ENCODE measurements at regions not wholly inside any gene's neighbourhood (a gene's known extent, or its start where the extent isn't known, plus 50 kb on each side); places are given as distances from the start of the nearest gene placed in this dataset.
"Not testable (repeated sequence)": the region's sequence is repeated elsewhere in the genome, so short reads cannot be mapped to it uniquely, and the experiment has no call there.

DNA sequence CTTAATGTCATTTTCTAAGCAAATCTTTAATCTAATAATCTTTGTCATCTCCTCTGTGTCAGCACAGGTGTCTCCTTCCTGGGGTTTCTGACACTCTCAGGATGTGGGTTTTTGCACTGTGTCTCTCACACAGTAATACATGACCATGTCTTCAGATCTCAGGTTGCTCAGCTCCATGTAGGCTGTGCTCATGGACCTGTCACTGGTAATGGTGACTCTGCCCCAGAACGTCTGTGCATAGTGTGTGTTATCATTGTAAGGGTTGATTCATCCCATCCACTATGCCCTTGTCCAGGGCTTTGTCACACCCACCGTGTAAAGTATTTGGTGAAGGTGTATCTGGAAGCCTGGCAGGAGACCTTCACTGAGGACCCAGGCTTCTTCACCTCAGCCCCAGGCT, 506.1 kb downstream of the TP53TG3F start:
- ATAC-seq (ENCODE audit: low FRiP score); H3K4me1 ChIP-seq (ENCODE audit: control insufficient read depth in 1 of 2, insufficient read depth in 2 of 2, low read length in 2 of 2); H3K36me3 ChIP-seq (ENCODE audit: control insufficient read depth in 1 of 2, insufficient read depth in 2 of 2, low read length in 1 of 2); DNase-seq; H3K9me3 ChIP-seq (ENCODE audit: control insufficient read depth, low read length); H3K27me3 ChIP-seq (ENCODE audit: control insufficient read depth in 1 of 2, insufficient read depth in 2 of 2, low read length in 1 of 2); H3K27ac ChIP-seq (ENCODE audit: low read depth in 1 of 2, low read length in 2 of 2); H3K4me3 ChIP-seq (ENCODE audit: low read length in 2 of 2); intact Hi-C loops (cut with DNase I): not testable (repeated sequence)
- no CpG with 5 or more reads among the region's 2 CpGs for WGBS, 2 donors

DNA sequence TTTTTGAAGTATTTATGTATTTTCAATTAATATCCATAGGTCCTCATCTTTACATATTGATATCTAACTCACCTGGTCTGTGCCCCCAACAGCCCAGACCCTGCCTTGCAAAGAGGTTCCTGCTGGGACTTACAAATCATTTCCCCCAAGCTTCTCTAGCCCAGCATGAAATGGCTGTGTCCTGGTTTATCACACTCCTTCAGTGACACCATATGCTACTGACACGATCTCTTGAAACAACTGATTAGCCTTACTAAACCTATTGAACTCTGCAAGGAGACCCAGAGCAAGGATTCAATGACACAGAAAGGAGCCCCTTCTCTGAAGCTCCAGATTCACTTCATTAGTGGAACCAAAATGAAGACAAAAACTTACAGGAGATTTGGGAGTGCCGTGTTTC, 507.4 kb downstream of the TP53TG3F start:
- H3K27me3 ChIP-seq (ENCODE audit: control insufficient read depth in 1 of 2, insufficient read depth in 2 of 2, low read length in 1 of 2); H3K27ac ChIP-seq (ENCODE audit: low read depth in 1 of 2, low read length in 2 of 2); DNase-seq; H3K9me3 ChIP-seq (ENCODE audit: control insufficient read depth, low read length); intact Hi-C loops (cut with DNase I); ATAC-seq (ENCODE audit: low FRiP score); H3K36me3 ChIP-seq (ENCODE audit: control insufficient read depth in 1 of 2, insufficient read depth in 2 of 2, low read length in 1 of 2); H3K4me3 ChIP-seq (ENCODE audit: low read length in 2 of 2); H3K4me1 ChIP-seq (ENCODE audit: control insufficient read depth in 1 of 2, insufficient read depth in 2 of 2, low read length in 2 of 2): not testable (repeated sequence)
- WGBS, 2 donors, result 61 to 73% methylated on average over 1 of the region's 2 CpGs

DNA sequence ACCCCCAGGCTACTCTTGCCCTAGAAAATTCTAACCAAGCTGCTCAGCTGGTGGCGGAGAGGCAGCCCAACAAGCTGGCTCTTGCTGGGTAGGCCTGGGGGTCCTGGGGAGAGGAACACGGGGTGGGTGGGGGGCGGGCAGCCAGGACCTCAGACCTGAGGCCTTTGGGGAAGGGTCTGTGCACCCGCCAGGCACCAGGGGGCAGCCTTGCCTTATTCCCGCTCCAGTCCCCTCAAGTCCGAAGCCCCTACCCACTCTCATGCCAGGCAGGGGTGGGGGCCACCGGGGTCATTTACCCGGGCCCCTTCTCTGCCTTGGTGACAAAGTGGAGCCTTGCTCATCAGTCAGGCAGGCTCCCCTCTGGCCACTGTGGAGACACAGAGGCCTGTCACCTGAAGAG, 515.1 kb downstream of the TP53TG3F start:
- DNase-seq; H3K4me1 ChIP-seq (ENCODE audit: control insufficient read depth in 1 of 2, insufficient read depth in 2 of 2, low read length in 2 of 2); ATAC-seq (ENCODE audit: low FRiP score); H3K27me3 ChIP-seq (ENCODE audit: control insufficient read depth in 1 of 2, insufficient read depth in 2 of 2, low read length in 1 of 2); H3K9me3 ChIP-seq (ENCODE audit: control insufficient read depth, low read length); H3K36me3 ChIP-seq (ENCODE audit: control insufficient read depth in 1 of 2, insufficient read depth in 2 of 2, low read length in 1 of 2); H3K4me3 ChIP-seq (ENCODE audit: low read length in 2 of 2); intact Hi-C loops (cut with DNase I); H3K27ac ChIP-seq (ENCODE audit: low read depth in 1 of 2, low read length in 2 of 2): not testable (repeated sequence)
- WGBS, 2 donors, result no CpG with 5 or more reads among the region's 8 CpGs

DNA sequence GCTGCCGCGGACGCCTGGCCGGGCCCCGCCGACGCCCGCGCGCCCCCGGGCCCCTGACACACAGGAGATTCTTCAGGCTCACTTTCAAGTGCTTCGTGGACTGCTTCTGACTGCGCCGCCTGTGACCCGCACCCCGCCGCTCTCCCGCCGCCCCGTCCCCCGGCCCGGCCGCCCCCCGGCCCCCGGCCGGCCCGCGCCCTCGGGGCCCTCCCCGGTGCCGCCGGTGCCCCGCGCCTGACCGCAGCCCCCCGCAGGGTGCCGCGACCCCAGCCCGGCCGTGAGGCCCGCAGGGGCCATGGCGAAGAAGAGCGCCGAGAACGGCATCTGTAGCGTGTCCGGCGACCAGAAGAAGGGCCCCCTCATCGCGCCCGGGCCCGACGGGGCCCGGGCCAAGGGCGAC, 516.3 kb downstream of the TP53TG3F start:
- H3K36me3 ChIP-seq (ENCODE audit: control insufficient read depth in 1 of 2, insufficient read depth in 2 of 2, low read length in 1 of 2); H3K4me1 ChIP-seq (ENCODE audit: control insufficient read depth in 1 of 2, insufficient read depth in 2 of 2, low read length in 2 of 2); ATAC-seq (ENCODE audit: low FRiP score); H3K27ac ChIP-seq (ENCODE audit: low read depth in 1 of 2, low read length in 2 of 2); intact Hi-C loops (cut with DNase I); H3K27me3 ChIP-seq (ENCODE audit: control insufficient read depth in 1 of 2, insufficient read depth in 2 of 2, low read length in 1 of 2); DNase-seq; H3K9me3 ChIP-seq (ENCODE audit: control insufficient read depth, low read length); H3K4me3 ChIP-seq (ENCODE audit: low read length in 2 of 2): not testable (repeated sequence)
- WGBS, 2 donors, result no CpG with 5 or more reads among the region's 55 CpGs

DNA sequence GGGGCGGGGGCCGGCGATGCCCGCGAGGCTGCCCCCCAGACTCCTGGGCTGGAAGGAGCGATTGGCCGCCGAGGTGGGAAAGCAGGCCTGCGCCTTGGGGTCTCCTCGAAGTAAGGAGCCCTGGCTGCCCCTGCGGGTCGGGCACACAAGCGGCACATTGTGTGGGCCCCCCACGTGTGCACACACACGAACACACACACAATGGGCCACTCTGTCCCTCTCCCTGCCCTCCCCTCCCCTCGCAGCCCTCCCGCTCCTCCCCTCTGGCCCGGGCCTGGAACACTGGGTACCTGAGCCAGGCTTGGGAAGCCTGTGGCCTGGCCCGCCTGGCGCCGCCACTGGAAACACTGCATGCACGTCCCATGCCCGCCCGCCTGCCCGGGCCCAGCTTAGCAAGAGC, 517.1 kb downstream of the TP53TG3F start:
- H3K27ac ChIP-seq (ENCODE audit: low read depth in 1 of 2, low read length in 2 of 2); H3K9me3 ChIP-seq (ENCODE audit: control insufficient read depth, low read length); H3K4me3 ChIP-seq (ENCODE audit: low read length in 2 of 2); H3K27me3 ChIP-seq (ENCODE audit: control insufficient read depth in 1 of 2, insufficient read depth in 2 of 2, low read length in 1 of 2); intact Hi-C loops (cut with DNase I); H3K4me1 ChIP-seq (ENCODE audit: control insufficient read depth in 1 of 2, insufficient read depth in 2 of 2, low read length in 2 of 2); H3K36me3 ChIP-seq (ENCODE audit: control insufficient read depth in 1 of 2, insufficient read depth in 2 of 2, low read length in 1 of 2); ATAC-seq (ENCODE audit: low FRiP score): not testable (repeated sequence)
- WGBS, 2 donors, result 40 to 83% methylated on average over 2 to 20 of the region's 25 CpGs
- peak in 1 of 2 donors; percentile 13 for DNase-seq

DNA sequence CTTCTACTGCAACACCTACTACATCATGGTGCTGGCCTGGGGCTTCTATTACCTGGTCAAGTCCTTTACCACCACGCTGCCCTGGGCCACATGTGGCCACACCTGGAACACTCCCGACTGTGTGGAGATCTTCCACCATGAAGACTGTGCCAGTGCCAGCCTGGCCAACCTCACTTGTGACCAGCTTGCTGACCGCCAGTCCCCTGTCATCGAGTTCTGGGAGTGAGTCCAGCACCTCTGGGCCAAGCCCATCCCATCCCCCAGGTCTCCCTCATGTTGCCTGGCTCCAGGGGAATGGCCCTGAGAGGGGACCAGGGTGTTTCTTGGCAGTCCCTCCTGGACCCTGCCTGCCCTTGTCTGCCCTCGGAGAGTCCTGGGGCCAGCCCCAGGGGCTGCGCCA, 519.4 kb downstream of the TP53TG3F start:
- H3K27me3 ChIP-seq (ENCODE audit: control insufficient read depth in 1 of 2, insufficient read depth in 2 of 2, low read length in 1 of 2); H3K4me1 ChIP-seq (ENCODE audit: control insufficient read depth in 1 of 2, insufficient read depth in 2 of 2, low read length in 2 of 2); H3K36me3 ChIP-seq (ENCODE audit: control insufficient read depth in 1 of 2, insufficient read depth in 2 of 2, low read length in 1 of 2); intact Hi-C loops (cut with DNase I); H3K27ac ChIP-seq (ENCODE audit: low read depth in 1 of 2, low read length in 2 of 2); H3K4me3 ChIP-seq (ENCODE audit: low read length in 2 of 2); H3K9me3 ChIP-seq (ENCODE audit: control insufficient read depth, low read length); ATAC-seq (ENCODE audit: low FRiP score): not testable (repeated sequence)
- peak in 1 of 2 donors; percentile 52 for DNase-seq
- 73 to 83% methylated on average over 2 to 3 of the region's 6 CpGs for WGBS, 2 donors

DNA sequence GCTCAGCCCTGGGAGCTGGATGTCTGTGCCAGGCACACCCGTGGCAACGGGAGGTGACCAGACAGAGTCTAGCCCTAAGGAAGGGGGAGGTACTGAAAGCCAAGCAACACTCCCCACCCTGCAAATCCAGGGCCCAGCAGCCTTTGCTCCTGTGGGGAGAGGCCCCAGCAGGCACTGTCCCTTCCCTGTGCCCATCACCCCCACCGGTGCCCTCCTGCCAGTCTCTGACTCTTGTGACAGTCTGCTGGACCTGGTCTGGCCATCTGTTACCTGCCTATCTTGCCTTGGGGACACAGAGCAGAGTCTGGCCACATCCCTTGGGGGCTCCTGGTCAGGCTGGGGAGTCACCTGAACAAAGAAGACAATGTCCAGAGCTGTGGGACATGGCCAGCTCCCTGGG, 520.2 kb downstream of the TP53TG3F start:
- DNase-seq; H3K36me3 ChIP-seq (ENCODE audit: control insufficient read depth in 1 of 2, insufficient read depth in 2 of 2, low read length in 1 of 2); H3K27ac ChIP-seq (ENCODE audit: low read depth in 1 of 2, low read length in 2 of 2); ATAC-seq (ENCODE audit: low FRiP score); H3K4me3 ChIP-seq (ENCODE audit: low read length in 2 of 2); H3K9me3 ChIP-seq (ENCODE audit: control insufficient read depth, low read length); H3K4me1 ChIP-seq (ENCODE audit: control insufficient read depth in 1 of 2, insufficient read depth in 2 of 2, low read length in 2 of 2); H3K27me3 ChIP-seq (ENCODE audit: control insufficient read depth in 1 of 2, insufficient read depth in 2 of 2, low read length in 1 of 2); intact Hi-C loops (cut with DNase I): not testable (repeated sequence)
- WGBS, 2 donors, result no CpG with 5 or more reads among the region's 3 CpGs

DNA sequence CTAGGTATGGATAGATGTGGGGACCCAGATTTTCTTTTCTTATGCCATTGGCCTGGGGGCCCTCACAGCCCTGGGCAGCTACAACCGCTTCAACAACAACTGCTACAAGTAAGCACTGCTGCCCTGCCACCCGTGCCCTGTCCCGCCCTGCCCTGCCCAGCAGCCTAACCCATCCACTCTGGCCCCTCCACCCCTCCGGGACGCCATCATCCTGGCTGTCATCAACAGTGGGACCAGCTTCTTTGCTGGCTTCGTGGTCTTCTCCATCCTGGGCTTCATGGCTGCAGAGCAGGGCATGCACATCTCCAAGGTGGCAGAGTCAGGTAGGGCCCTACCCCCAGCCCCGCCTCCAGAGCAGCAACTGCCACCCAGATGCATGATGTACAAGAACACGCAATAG, 521.3 kb downstream of the TP53TG3F start:
- H3K27ac ChIP-seq (ENCODE audit: low read depth in 1 of 2, low read length in 2 of 2); ATAC-seq (ENCODE audit: low FRiP score); H3K36me3 ChIP-seq (ENCODE audit: control insufficient read depth in 1 of 2, insufficient read depth in 2 of 2, low read length in 1 of 2); H3K4me1 ChIP-seq (ENCODE audit: control insufficient read depth in 1 of 2, insufficient read depth in 2 of 2, low read length in 2 of 2); H3K4me3 ChIP-seq (ENCODE audit: low read length in 2 of 2); H3K9me3 ChIP-seq (ENCODE audit: control insufficient read depth, low read length); H3K27me3 ChIP-seq (ENCODE audit: control insufficient read depth in 1 of 2, insufficient read depth in 2 of 2, low read length in 1 of 2); intact Hi-C loops (cut with DNase I): not testable (repeated sequence)
- WGBS, 2 donors, result 72 to 83% methylated on average over 4 to 5 of the region's 8 CpGs
- DNase-seq, result peak in 1 of 2 donors; percentile 34

DNA sequence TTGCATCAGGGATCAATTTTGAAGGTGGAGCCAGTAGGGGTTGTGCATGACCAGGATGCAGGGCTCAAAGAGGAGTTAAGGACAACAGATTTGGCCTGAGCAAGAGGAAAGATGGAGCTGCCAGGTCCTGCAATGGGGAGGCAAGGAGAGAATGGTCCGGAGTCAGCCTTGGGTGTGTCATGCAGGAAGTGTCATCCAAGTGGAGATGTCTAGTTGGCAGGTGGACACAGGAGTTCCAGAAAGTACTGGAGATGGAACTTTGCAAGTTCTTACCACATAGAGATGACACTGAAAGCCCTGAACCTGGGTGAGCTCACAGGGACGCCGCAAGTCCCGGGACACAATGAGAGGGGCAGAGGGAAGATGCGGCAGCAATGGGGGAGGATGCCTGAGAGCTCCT, 525.0 kb downstream of the TP53TG3F start:
- intact Hi-C loops (cut with DNase I); H3K36me3 ChIP-seq (ENCODE audit: control insufficient read depth in 1 of 2, insufficient read depth in 2 of 2, low read length in 1 of 2); H3K9me3 ChIP-seq (ENCODE audit: control insufficient read depth, low read length); H3K27ac ChIP-seq (ENCODE audit: low read depth in 1 of 2, low read length in 2 of 2); H3K4me1 ChIP-seq (ENCODE audit: control insufficient read depth in 1 of 2, insufficient read depth in 2 of 2, low read length in 2 of 2); H3K27me3 ChIP-seq (ENCODE audit: control insufficient read depth in 1 of 2, insufficient read depth in 2 of 2, low read length in 1 of 2); ATAC-seq (ENCODE audit: low FRiP score); H3K4me3 ChIP-seq (ENCODE audit: low read length in 2 of 2); DNase-seq: not testable (repeated sequence)
- WGBS, 2 donors, result no CpG with 5 or more reads among the region's 5 CpGs

Data from aorta (tissue), 5 donors.